ENCODE measurements at regions not wholly inside any gene's neighbourhood (a gene's known extent, or its start where the extent isn't known, plus 50 kb on each side); places are given as distances from the start of the nearest gene placed in this dataset.

DNA sequence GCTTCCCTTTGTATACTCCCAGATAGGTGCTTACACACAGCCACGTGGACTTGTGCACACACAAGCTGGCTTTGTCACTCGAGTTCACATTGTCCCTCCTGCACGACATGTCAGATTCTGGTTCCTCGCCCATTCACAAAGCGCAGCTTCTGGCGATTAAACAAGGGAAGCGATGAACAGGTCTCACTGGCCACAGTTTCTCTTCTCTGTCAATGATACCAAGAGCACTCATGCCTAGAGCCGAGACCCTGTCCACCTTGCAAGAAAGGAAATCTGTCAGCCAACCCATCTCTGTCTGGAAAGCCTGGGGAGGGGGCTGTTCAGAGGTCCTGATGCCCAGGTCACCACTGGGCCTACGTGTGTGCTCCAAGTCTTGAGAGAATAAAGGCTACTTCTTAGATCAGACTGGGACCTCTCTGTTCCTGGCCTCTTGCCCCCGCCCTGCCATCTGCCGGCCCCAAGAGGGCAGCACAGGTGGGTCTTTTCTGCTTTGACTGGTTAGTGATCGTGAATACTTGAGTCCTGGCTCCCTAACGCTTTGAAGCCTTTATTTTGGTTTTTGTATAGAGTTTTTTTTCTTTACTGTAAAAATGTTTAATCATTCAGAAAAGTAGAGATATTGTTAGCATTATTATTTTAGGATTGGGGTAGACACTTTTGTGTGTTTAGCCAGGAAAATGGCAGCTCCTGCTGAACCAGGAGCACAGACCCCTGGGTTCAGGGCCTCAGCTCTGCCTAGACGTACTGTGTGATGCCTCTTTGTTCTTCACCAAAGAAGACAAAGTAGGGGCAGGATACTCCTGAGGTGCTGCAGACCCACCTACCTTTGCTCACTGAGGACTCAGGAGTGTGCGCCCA is 104.7 kb downstream of the MRM1 start (continued):
- TF ChIP-seq, protein P1, sequence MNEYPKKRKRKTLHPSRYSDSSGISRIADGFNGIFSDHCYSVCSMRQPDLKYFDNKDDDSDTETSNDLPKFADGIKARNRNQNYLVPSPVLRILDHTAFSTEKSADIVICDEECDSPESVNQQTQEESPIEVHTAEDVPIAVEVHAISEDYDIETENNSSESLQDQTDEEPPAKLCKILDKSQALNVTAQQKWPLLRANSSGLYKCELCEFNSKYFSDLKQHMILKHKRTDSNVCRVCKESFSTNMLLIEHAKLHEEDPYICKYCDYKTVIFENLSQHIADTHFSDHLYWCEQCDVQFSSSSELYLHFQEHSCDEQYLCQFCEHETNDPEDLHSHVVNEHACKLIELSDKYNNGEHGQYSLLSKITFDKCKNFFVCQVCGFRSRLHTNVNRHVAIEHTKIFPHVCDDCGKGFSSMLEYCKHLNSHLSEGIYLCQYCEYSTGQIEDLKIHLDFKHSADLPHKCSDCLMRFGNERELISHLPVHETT (tag by site-specific recombination; IDR thresholded peaks at IDR 0.05): no peak
- TF ChIP-seq ZNF664 (tag by site-specific recombination; IDR thresholded peaks at IDR 0.05): no peak
- no peak for TF ChIP-seq ZNF140 (tag by site-specific recombination; IDR thresholded peaks at IDR 0.05)
- TF ChIP-seq, protein P2, sequence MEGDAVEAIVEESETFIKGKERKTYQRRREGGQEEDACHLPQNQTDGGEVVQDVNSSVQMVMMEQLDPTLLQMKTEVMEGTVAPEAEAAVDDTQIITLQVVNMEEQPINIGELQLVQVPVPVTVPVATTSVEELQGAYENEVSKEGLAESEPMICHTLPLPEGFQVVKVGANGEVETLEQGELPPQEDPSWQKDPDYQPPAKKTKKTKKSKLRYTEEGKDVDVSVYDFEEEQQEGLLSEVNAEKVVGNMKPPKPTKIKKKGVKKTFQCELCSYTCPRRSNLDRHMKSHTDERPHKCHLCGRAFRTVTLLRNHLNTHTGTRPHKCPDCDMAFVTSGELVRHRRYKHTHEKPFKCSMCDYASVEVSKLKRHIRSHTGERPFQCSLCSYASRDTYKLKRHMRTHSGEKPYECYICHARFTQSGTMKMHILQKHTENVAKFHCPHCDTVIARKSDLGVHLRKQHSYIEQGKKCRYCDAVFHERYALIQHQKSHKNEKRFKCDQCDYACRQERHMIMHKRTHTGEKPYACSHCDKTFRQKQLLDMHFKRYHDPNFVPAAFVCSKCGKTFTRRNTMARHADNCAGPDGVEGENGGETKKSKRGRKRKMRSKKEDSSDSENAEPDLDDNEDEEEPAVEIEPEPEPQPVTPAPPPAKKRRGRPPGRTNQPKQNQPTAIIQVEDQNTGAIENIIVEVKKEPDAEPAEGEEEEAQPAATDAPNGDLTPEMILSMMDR (tag by site-specific recombination; IDR thresholded peaks at IDR 0.05): peak; percentile 29; the same call in 1 of the 2 replicates
- TF ChIP-seq, protein P3, sequence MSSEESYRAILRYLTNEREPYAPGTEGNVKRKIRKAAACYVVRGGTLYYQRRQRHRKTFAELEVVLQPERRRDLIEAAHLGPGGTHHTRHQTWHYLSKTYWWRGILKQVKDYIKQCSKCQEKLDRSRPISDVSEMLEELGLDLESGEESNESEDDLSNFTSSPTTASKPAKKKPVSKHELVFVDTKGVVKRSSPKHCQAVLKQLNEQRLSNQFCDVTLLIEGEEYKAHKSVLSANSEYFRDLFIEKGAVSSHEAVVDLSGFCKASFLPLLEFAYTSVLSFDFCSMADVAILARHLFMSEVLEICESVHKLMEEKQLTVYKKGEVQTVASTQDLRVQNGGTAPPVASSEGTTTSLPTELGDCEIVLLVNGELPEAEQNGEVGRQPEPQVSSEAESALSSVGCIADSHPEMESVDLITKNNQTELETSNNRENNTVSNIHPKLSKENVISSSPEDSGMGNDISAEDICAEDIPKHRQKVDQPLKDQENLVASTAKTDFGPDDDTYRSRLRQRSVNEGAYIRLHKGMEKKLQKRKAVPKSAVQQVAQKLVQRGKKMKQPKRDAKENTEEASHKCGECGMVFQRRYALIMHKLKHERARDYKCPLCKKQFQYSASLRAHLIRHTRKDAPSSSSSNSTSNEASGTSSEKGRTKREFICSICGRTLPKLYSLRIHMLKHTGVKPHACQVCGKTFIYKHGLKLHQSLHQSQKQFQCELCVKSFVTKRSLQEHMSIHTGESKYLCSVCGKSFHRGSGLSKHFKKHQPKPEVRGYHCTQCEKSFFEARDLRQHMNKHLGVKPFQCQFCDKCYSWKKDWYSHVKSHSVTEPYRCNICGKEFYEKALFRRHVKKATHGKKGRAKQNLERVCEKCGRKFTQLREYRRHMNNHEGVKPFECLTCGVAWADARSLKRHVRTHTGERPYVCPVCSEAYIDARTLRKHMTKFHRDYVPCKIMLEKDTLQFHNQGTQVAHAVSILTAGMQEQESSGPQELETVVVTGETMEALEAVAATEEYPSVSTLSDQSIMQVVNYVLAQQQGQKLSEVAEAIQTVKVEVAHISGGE (tag by site-specific recombination; conservative IDR thresholded peaks at IDR 0.05; ENCODE audit: low read depth): no peak
- no peak for TF ChIP-seq ZXDB (tag by site-specific recombination; IDR thresholded peaks at IDR 0.05)
- no peak for TF ChIP-seq ZNF629 (tag by site-specific recombination; IDR thresholded peaks at IDR 0.05)
- TF ChIP-seq, protein P4, sequence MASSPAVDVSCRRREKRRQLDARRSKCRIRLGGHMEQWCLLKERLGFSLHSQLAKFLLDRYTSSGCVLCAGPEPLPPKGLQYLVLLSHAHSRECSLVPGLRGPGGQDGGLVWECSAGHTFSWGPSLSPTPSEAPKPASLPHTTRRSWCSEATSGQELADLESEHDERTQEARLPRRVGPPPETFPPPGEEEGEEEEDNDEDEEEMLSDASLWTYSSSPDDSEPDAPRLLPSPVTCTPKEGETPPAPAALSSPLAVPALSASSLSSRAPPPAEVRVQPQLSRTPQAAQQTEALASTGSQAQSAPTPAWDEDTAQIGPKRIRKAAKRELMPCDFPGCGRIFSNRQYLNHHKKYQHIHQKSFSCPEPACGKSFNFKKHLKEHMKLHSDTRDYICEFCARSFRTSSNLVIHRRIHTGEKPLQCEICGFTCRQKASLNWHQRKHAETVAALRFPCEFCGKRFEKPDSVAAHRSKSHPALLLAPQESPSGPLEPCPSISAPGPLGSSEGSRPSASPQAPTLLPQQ (tag by site-specific recombination; IDR thresholded peaks at IDR 0.05): no peak
- TF ChIP-seq ZBTB48 (tag by site-specific recombination; IDR thresholded peaks at IDR 0.05): no peak
- 0 out of 2 replicates have a peak, but pooled peaks have one; percentile 21 for TF ChIP-seq KLF1 (tag by site-specific recombination; IDR thresholded peaks at IDR 0.05)
- TF ChIP-seq ZNF596 (tag by site-specific recombination; IDR thresholded peaks at IDR 0.05): no peak
- TF ChIP-seq, protein P5, sequence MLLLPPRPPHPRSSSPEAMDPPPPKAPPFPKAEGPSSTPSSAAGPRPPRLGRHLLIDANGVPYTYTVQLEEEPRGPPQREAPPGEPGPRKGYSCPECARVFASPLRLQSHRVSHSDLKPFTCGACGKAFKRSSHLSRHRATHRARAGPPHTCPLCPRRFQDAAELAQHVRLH (tag by site-specific recombination; IDR thresholded peaks at IDR 0.05): no peak
- TF ChIP-seq WT1 (tag by site-specific recombination; IDR thresholded peaks at IDR 0.05): no peak
- TF ChIP-seq, protein P6, sequence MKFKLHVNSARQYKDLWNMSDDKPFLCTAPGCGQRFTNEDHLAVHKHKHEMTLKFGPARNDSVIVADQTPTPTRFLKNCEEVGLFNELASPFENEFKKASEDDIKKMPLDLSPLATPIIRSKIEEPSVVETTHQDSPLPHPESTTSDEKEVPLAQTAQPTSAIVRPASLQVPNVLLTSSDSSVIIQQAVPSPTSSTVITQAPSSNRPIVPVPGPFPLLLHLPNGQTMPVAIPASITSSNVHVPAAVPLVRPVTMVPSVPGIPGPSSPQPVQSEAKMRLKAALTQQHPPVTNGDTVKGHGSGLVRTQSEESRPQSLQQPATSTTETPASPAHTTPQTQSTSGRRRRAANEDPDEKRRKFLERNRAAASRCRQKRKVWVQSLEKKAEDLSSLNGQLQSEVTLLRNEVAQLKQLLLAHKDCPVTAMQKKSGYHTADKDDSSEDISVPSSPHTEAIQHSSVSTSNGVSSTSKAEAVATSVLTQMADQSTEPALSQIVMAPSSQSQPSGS (tag by site-specific recombination; IDR thresholded peaks at IDR 0.05; ENCODE audit: low read depth): no peak
- TF ChIP-seq, protein P7, sequence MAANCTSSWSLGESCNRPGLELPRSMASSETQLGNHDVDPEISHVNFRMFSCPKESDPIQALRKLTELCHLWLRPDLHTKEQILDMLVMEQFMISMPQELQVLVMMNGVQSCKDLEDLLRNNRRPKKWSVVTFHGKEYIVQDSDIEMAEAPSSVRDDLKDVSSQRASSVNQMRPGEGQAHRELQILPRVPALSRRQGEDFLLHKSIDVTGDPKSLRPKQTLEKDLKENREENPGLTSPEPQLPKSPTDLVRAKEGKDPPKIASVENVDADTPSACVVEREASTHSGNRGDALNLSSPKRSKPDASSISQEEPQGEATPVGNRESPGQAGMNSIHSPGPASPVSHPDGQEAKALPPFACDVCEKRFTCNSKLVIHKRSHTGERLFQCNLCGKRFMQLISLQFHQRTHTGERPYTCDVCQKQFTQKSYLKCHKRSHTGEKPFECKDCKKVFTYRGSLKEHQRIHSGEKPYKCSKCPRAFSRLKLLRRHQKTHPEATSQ (tag by site-specific recombination; IDR thresholded peaks at IDR 0.05): no peak
- TF ChIP-seq ZNF654 (tag by site-specific recombination; IDR thresholded peaks at IDR 0.05; ENCODE audit: low read depth): peak; percentile 45
- no peak for TF ChIP-seq ZNF610 (tag by site-specific recombination; IDR thresholded peaks at IDR 0.05; ENCODE audit: borderline replicate concordance)
- 0 out of 2 replicates have a peak, but pooled peaks have one; percentile 26 for TF ChIP-seq ZNF10 (tag by site-specific recombination; IDR thresholded peaks at IDR 0.05)
- no peak for TF ChIP-seq ZNF548 (tag by site-specific recombination; IDR thresholded peaks at IDR 0.05)
- no peak for TF ChIP-seq ZFP3 (tag by site-specific recombination; IDR thresholded peaks at IDR 0.05; ENCODE audit: low read depth)
- TF ChIP-seq ZNF341 (tag by site-specific recombination; IDR thresholded peaks at IDR 0.05; ENCODE audit: low read depth): no peak
- TF ChIP-seq SCRT1 (tag by site-specific recombination; IDR thresholded peaks at IDR 0.05; ENCODE audit: borderline replicate concordance): no peak
- no peak for TF ChIP-seq ZNF138 (tag by site-specific recombination; IDR thresholded peaks at IDR 0.05; ENCODE audit: borderline replicate concordance)
- TF ChIP-seq ZNF670 (tag by site-specific recombination; IDR thresholded peaks at IDR 0.05; ENCODE audit: low read depth): no peak
- no peak for TF ChIP-seq ZNF354C (tag by site-specific recombination; IDR thresholded peaks at IDR 0.05; ENCODE audit: borderline replicate concordance, low read depth)
- TF ChIP-seq ZNF239 (tag by site-specific recombination; IDR thresholded peaks at IDR 0.05): no peak
- no peak for TF ChIP-seq ZNF155 (tag by site-specific recombination; IDR thresholded peaks at IDR 0.05)
- TF ChIP-seq KLF8 (tag by site-specific recombination; IDR thresholded peaks at IDR 0.05): peak; percentile 77
- no peak for TF ChIP-seq MZF1 (tag by site-specific recombination; IDR thresholded peaks at IDR 0.05; ENCODE audit: borderline replicate concordance)

Data from HEK293 (cell line).